Putamen (tissue), 1 donor: ENCODE measurements at regions not wholly inside any gene's neighbourhood (a gene's known extent, or its start where the extent isn't known, plus 50 kb on each side); places are given as distances from the start of the nearest gene placed in this dataset.

Source experiments
- DNase-seq: peaks from one replicate; pipeline ENCODE4 v3.0.0-alpha.2; 2016; ENCODE audit warnings: low spot score

GRCh38 chr4:141783770-141784169 is 147.4 kb downstream of the IL15 start:
- DNase-seq, result no peak

- no peak for DNase-seq
Observed at GRCh38 chr4:141786946-141787345, 150.6 kb downstream of the IL15 start.

DNA sequence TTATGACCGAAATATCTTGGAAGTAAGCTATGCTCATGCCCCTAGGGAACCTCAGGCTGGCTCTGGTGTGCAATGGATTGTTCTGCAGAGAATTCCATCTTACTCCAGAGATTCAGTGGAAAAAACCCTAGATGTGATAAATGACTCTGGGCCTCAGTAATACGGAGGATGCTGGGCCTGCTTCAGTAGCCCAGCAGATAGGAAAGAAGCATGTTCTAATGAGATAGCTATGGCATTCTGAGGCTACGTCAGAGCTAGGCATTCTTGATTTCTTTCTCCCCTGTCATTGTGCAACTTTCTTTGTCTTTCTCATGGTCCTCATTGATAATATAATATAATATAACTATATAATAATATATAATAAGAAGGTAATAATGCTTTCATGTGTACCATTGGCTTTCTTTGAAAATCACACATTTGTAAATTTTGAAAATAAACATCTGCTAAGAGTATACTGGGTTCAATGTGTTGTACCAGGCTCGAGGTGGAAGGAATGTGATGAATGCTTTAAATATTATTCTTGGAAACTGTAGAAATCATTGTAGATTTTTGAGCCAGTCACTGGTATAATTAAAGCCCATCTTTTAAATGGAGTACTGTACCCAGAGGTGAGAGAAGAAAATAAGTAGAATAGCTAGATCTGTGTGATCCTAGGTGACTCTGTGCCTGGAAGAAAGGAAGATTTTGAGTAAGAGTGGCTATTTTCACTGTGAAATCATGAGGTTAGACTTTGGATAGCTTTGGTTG is 152.0 kb downstream of the IL15 start:
- no peak for DNase-seq

- DNase-seq, result no peak
Observed at GRCh38 chr4:141789716-141790115, 153.3 kb downstream of the IL15 start.

DNA sequence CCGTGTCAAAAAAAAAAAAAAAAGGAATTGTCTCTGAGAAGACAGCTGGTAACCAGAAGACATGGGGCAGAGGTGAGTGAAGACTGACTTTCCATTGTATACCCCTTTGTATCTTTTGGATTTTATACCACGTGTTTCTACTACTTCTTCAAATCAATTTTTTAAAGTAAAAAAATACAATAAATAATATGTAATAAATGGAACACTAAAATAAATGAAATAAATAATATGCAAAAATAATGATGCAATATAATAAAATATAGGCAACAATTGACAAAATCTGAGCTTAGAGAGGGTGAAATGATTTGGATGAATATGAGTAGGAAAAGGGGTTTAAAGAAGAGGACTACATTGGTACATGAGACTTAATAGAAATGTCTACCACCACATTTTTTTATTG is 155.8 kb downstream of the IL15 start:
- DNase-seq, result no peak

DNA sequence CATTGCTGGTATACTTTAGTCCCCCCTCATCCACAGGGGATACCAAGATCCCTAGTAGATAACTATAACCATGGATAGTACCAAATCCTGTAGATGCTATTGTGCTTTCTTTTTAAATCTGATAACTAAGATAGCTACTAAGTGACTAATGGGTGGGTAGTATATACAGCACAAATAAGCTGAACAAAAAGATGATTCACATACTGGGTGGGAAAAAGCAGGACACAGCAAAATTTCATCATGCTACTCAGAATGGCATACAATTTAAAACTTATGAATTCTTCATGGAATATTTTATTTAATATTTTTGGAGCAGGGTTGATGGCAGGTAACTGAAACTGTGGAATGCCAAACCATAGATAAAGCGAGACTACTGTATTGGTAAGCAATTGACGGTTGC is 161.6 kb downstream of the IL15 start:
- no peak for DNase-seq

DNA sequence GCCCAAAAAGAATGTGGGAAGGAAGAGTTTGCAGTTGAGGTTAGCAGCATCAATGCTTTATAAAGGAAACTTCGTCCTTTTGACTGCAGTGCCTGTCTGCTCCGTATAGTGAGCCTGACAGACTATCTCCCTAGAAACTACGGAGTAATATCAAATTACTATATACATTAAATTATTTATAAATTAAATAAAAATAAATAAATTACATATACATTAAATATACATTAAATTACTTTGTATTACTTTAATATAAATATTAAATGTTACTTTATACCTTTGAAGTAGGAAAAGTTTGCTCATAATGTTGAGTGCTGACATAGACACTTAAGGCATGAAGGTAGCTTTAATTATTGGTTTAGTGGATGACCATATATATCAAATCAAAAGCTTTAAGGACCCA is 165.2 kb downstream of the IL15 start:
- DNase-seq, result no peak

DNA sequence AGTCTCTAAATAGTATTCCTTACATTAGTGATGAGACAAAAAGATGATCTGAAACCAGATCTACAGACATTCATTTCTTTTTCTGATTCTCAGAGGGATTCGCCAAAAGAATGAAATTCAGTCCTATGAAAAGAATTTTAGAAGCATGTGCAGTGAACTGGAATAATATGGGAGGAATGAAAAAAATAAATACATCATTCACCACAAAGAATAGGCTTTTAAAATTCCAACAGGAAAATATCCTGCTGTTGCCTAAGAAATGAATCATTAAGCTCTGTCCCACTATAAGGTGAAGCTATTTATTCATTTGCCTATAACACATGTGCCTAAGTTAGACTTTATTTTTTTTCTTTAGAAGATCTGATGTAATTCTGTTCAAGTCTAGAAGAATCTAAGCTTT is 165.9 kb downstream of the IL15 start:
- DNase-seq, result no peak

DNA sequence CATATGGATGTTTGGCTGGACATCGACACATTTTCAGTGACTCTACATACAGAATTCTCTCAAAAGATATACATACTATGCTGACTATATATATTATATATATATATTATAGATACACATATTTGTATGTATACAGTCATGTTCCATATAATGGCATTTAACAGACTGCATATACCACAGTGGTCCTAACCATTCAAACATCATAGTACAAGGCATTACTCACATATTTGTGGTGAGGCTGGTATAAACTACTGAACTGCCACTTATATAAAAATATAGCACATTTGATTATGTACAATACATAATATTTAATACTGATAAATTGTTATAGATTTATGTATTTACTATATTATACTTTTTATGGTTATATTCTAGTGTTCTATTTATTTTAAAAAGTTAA is 168.5 kb downstream of the IL15 start:
- DNase-seq, result no peak

GRCh38 chr4:141807103-141807891 is 170.9 kb downstream of the IL15 start:
- DNase-seq, result no peak

- no peak for DNase-seq
Observed at GRCh38 chr4:141810038-141810711, 173.8 kb downstream of the IL15 start.

DNA sequence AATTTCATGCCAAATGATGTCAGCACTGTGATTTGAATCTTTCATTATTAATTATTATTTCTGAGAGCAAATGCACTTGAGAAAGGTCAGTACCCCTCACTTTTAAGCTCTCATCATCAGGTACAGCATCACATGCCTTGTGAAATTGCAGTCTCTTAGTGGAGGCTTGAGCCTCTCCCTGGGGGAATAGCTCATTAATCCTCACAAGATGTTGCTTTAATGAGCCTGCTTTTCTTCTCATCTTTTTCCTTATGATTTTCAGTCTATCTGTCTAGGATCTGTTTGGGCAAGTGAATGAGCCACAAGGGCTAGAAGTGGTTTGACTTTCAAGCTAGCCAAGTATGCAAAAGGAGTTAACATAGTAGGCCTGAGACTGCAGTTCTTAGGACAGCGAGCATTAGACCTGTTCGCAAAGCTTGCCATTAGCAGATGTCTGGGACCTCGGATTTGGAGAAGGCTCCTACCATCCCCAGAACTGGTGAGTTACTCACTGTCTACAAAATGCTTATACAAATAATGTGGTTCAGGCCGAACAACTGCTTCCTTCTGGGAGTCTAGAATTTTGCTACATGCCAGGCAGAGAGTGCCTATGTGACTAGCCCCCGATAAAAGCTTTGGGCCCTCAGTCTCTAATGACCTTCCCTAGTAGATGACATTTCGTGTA is 174.5 kb downstream of the IL15 start:
- DNase-seq, result no peak

- no peak for DNase-seq
Observed at GRCh38 chr4:141812158-141812557, 175.8 kb downstream of the IL15 start.

- no peak for DNase-seq
Observed at GRCh38 chr4:141814499-141814898, 178.1 kb downstream of the IL15 start.

GRCh38 chr4:141815646-141816045 is 179.3 kb downstream of the IL15 start:
- no peak for DNase-seq

GRCh38 chr4:141826260-141826659 is 189.9 kb downstream of the IL15 start:
- no peak for DNase-seq

GRCh38 chr4:141833209-141833608 is 196.8 kb downstream of the IL15 start:
- no peak for DNase-seq

DNA sequence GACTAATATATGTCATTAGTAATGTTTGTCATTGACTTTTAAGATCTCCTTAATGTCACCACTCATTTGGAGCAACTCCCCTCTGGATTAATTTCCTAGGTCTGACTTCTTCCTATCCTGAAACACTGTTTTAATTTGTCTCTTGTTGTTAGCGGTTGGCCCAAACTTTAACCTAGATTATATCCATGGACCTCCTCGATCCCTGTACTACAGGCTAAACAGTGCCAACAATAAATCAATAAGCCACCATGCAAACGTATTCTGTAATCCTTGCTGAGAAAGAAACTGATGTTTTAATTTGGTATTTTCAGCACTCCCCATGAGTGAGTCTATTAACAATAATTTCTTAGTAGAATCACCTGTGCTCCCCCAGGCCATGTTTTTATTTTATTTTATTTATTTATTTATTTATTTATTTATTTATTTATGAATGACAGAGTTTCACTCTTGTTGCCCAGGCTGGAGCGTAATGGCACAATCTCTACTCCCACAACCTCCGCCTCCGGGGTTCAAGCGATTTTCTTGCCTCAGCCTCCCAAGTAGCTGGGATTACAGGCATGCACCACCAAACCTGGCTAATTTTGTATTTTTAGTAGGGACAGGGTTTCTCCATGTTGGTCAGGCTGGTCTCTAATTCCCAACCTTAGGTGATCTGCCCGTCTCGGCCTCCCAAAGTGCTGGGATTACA is 204.1 kb downstream of the IL15 start:
- no peak for DNase-seq

- no peak for DNase-seq
Observed at GRCh38 chr4:141843136-141843535, 206.8 kb downstream of the IL15 start.

DNA sequence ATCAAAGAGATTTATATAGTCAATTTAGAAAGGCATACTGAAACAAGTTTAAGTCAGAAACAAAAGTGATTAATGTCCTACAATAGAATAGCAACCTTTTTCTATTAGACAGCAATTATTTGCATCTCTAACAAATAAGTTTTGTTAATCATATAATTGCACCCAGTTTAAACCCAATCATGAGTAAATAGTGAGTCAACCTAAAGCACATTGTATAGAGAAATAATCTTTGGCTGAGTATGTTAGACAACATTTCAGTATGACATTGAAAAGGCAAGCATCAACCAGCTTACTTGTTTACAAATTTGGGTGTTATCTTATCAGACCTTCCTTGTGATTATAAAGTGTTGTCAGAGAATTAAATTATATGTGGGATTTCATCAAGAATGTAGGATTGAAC is 209.5 kb downstream of the IL15 start:
- no peak for DNase-seq

DNA sequence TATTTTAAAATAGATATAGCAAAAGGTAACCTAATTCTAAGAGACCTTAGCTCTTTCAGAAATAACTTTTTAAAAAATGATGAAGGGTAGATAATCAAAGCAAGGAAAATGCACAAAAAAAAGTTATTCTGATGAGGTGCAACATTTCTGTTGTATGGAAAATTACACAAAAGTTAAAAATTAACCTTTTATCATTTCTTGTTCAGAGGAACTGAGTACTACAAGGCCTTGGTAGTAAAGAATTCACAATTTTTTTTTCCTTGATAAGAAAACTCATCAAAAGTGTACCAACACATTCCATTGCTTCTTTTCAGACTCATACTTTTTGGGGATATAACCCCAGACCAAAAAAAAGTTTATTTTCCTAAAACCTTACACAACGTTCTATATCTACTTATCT is 213.0 kb downstream of the IL15 start:
- DNase-seq, result no peak

- DNase-seq, result no peak
Observed at GRCh38 chr4:141849778-141850177, 213.4 kb downstream of the IL15 start.
